SK-N-SH (cell line): ENCODE measurements at regions not wholly inside any gene's neighbourhood (a gene's known extent, or its start where the extent isn't known, plus 50 kb on each side); places are given as distances from the start of the nearest gene placed in this dataset.

Source experiments
- CTCF ChIA-PET: fragments of 300-600, 350-600 bp; formaldehyde crosslinking; extraction: SDS; loops from one replicate; lab custom pipeline; 2021; lab: Yijun Ruan, JAX
- POLR2A ChIA-PET: fragments of 350-600 bp; sonication (Branson Sonifier 250); formaldehyde crosslinking; extraction: SDS; loops from one replicate; lab custom pipeline; 2020; ENCODE audit warnings: antibody characterized with exemption, inconsistent platforms; lab: Yijun Ruan, JAX
- DNase-seq: peaks from one replicate; pipeline ENCODE4 v3.0.0; 2012
- H2AFZ ChIP-seq: fragments of 200-600 bp; sonication (generic); 2 replicates; pipeline ENCODE4 v1.8.1; 2016; ENCODE audit warnings: antibody characterized with exemption, mild to moderate bottlenecking, low read depth
- H3F3A ChIP-seq: fragments of 200-600 bp; sonication (generic); replicated peaks from 2 replicates; pipeline ENCODE3; 2016; ENCODE audit warnings: antibody characterized with exemption, mild to moderate bottlenecking; ENCODE audit not compliant: insufficient read depth
- H3K27ac ChIP-seq, 2 experiments: fragments of 200-500 bp in 1 of 2; fragments of 200-600 bp in 1 of 2; sonication (Bioruptor generic) in 1 of 2; sonication (generic), shearing (Covaris generic) in 1 of 2; 2 replicates each; pipeline versions ENCODE4 v1.5.1 to v1.6.1; 2014 to 2016; ENCODE audit warnings: low read depth in 2 of 2, inconsistent platforms in 1 of 2, low read length in 1 of 2, mild to moderate bottlenecking in 1 of 2, mixed read lengths in 1 of 2
- H3K27me3 ChIP-seq: fragments of 200-600 bp; sonication (generic), shearing (Covaris generic); 2 replicates; pipeline ENCODE4 v1.6.1; 2016; ENCODE audit warnings: mixed run types; ENCODE audit not compliant: insufficient read depth
- H3K36me3 ChIP-seq, 2 experiments: fragments of 200-500 bp in 1 of 2; fragments of 200-600 bp in 1 of 2; sonication (Bioruptor generic) in 1 of 2; sonication (generic) in 1 of 2; replicated peaks in 1 of 2; 2 replicates each; pipeline versions ENCODE3 to v1.5.1; 2014 to 2016; ENCODE audit warnings: low read length in 1 of 2, mild to moderate bottlenecking in 1 of 2; ENCODE audit not compliant: insufficient read depth in 2 of 2, control insufficient read depth in 1 of 2
- H3K4me1 ChIP-seq, 2 experiments: fragments of 200-500 bp in 1 of 2; fragments of 200-600 bp in 1 of 2; sonication (Bioruptor generic) in 1 of 2; sonication (generic), shearing (Covaris generic) in 1 of 2; 2 replicates each; pipeline versions ENCODE4 v1.5.1 to v1.6.1; 2014 to 2016; ENCODE audit warnings: low read depth in 1 of 2, low read length in 1 of 2, mixed run types in 1 of 2; ENCODE audit not compliant: insufficient read depth in 2 of 2, control insufficient read depth in 1 of 2
- H3K4me2 ChIP-seq: fragments of 200-600 bp; sonication (generic), shearing (Covaris generic); 2 replicates; pipeline ENCODE4 v1.6.1; 2017; ENCODE audit warnings: mixed run types
- H3K4me3 ChIP-seq, 2 experiments: fragments of 200-500 bp in 1 of 2; fragments of 200-600 bp in 1 of 2; sonication (Bioruptor generic) in 1 of 2; sonication (generic), shearing (Covaris generic) in 1 of 2; 2 replicates each; pipeline versions ENCODE4 v1.5.1 to v1.8.1; 2014 to 2016; ENCODE audit warnings: low read depth in 2 of 2, inconsistent platforms in 1 of 2, low read length in 1 of 2, mild to moderate bottlenecking in 1 of 2, mixed read lengths in 1 of 2, moderate library complexity in 1 of 2
- H3K79me2 ChIP-seq: fragments of 200-600 bp; sonication (generic); 2 replicates; pipeline ENCODE4 v1.8.1; 2017; ENCODE audit warnings: mild to moderate bottlenecking; ENCODE audit not compliant: insufficient read depth
- H3K9ac ChIP-seq: fragments of 200-600 bp; sonication (generic); 2 replicates; pipeline ENCODE4 v1.6.1; 2017; ENCODE audit warnings: mixed run types
- H3K9me2 ChIP-seq: fragments of 200-600 bp; sonication (generic); 2 replicates; pipeline ENCODE4 v1.6.1; 2017; ENCODE audit warnings: mixed run types
- H3K9me3 ChIP-seq: fragments of 200-600 bp; sonication (generic); 2 replicates; pipeline ENCODE4 v1.6.1; 2017; ENCODE audit warnings: mixed run types, mild to moderate bottlenecking, moderate library complexity
- H4K20me1 ChIP-seq: fragments of 200-600 bp; sonication (generic); 2 replicates; pipeline ENCODE4 v1.6.1; 2017; ENCODE audit warnings: mild to moderate bottlenecking, mixed run types; ENCODE audit not compliant: insufficient read depth
- CTCF ChIP-seq: fragments of 200-600 bp; sonication (generic); IDR thresholded peaks from 2 replicates; pipeline ENCODE4 v1.6.1; 2017; ENCODE audit warnings: antibody characterized with exemption, mild to moderate bottlenecking, moderate library complexity
- EP300 ChIP-seq, 2 experiments: IDR thresholded peaks; 2 replicates each; pipeline versions ENCODE4 v1.4.0 to v1.6.1; 2012; ENCODE audit warnings: borderline replicate concordance in 1 of 2, low read depth in 1 of 2, low read length in 1 of 2
- EZH2phosphoT487 ChIP-seq: fragments of 200-600 bp; sonication (generic); IDR thresholded peaks from 2 replicates; pipeline ENCODE4 v1.6.1; 2017; ENCODE audit warnings: low read depth, mixed run types, mild to moderate bottlenecking, antibody characterized with exemption, moderate library complexity, borderline replicate concordance
- FOSL2 ChIP-seq: IDR thresholded peaks from 2 replicates; pipeline ENCODE4 v1.4.0; 2012; ENCODE audit warnings: low read depth, mild to moderate bottlenecking, moderate library complexity, borderline replicate concordance
- FOXJ3 ChIP-seq: sonication (generic); formaldehyde crosslinking; IDR thresholded peaks from 2 replicates; pipeline ENCODE4 v1.5.1; 2020; ENCODE audit warnings: mild to moderate bottlenecking, missing genetic modification reagents
- FOXM1 ChIP-seq: IDR thresholded peaks from 2 replicates; pipeline ENCODE4 v1.4.0; 2012; ENCODE audit warnings: low read depth, mild to moderate bottlenecking
- PBX3 ChIP-seq: IDR thresholded peaks from 2 replicates; pipeline ENCODE4; 2012
- RAD21 ChIP-seq: IDR thresholded peaks from 2 replicates; pipeline ENCODE4 v1.6.1; 2012; ENCODE audit warnings: mild to moderate bottlenecking, low read length
- RCOR1 ChIP-seq: fragments of 150-350 bp; IDR thresholded peaks from 2 replicates; pipeline ENCODE4 v1.6.1; 2017; ENCODE audit warnings: antibody characterized with exemption, low read length
- REST ChIP-seq: IDR thresholded peaks from 2 replicates; pipeline ENCODE4 v1.6.1; 2012; ENCODE audit warnings: mild to moderate bottlenecking, low read depth, low read length, moderate library complexity
- RXRA ChIP-seq: IDR thresholded peaks from 2 replicates; pipeline ENCODE4 v1.4.0; 2012; ENCODE audit warnings: low read depth, mild to moderate bottlenecking, borderline replicate concordance
- TAF1 ChIP-seq: IDR thresholded peaks from 2 replicates; pipeline ENCODE4 v1.6.1; 2012; ENCODE audit warnings: low read depth, mild to moderate bottlenecking, low read length, moderate library complexity, borderline replicate concordance
- TCF12 ChIP-seq: IDR thresholded peaks from 2 replicates; pipeline ENCODE4 v1.4.0; 2012
- TEAD4 ChIP-seq: IDR thresholded peaks from 2 replicates; pipeline ENCODE4 v1.4.0; 2012; ENCODE audit warnings: mild to moderate bottlenecking, borderline replicate concordance; ENCODE audit not compliant: insufficient read depth
- USF1 ChIP-seq: IDR thresholded peaks from 2 replicates; pipeline ENCODE4 v1.4.0; 2012; ENCODE audit warnings: low read depth, borderline replicate concordance

- no peaks in the 10 kb centered on the region for H3K4me1 ChIP-seq
- DNase-seq: no peak
- no peak overlapping the region for H2AFZ ChIP-seq
- H3K9me2 ChIP-seq: no peaks in the 10 kb centered on the region
- TF ChIP-seq TAF1 (no peak), CTCF (no peak), RCOR1 (no peak), FOXJ3 (CRISPR knock-in tag) (no peak), TCF12 (no peak)
- H3K27ac ChIP-seq: no peak overlapping the region
- ChIA-PET CTCF (no interaction called here), POLR2A (no interaction called here)
- no peaks in the 10 kb centered on the region for H3K27me3 ChIP-seq
- no peaks in the 10 kb centered on the region for H4K20me1 ChIP-seq
- no peaks in the 10 kb centered on the region for H3K36me3 ChIP-seq
- no peak overlapping the region for H3K4me3 ChIP-seq
- no peak overlapping the region for H3K9ac ChIP-seq
- no peak overlapping the region for H3K4me2 ChIP-seq
- no peaks in the 10 kb centered on the region for H3K9me3 ChIP-seq
- no peaks in the 10 kb centered on the region for H3F3A ChIP-seq
- H3K79me2 ChIP-seq: no peaks in the 10 kb centered on the region
Measured at GRCh38 chr1:73654714-73655113, 543.3 kb downstream of the LRRIQ3 start.

- ChIA-PET POLR2A (no interaction called here), CTCF (interaction anchor here (1.2 kb wide), 1 partner anchor 10 kb away, joined by 3 read pairs; no protein-coding TSS in a partner anchor)
- TF ChIP-seq RXRA: no peak
- TF ChIP-seq EP300 (IDR thresholded peaks at IDR 0.05; ENCODE audit: borderline replicate concordance in 1 of 2, low read depth in 1 of 2, low read length in 1 of 2): no peak
- TF ChIP-seq EZH2phosphoT487: no peak
- no peak for TF ChIP-seq FOSL2
- no peak for TF ChIP-seq FOXM1
- no peak for TF ChIP-seq REST
- TF ChIP-seq TEAD4: no peak
- TF ChIP-seq USF1: no peak
- TF ChIP-seq PBX3: no peak
- TF ChIP-seq FOXJ3 (CRISPR knock-in tag): no peak
- TF ChIP-seq RAD21: no peak
Measured at GRCh38 chr1:73644198-73644597, 553.8 kb downstream of the LRRIQ3 start.

More at GRCh38 chr1:73644198-73644597, 553.8 kb downstream of the LRRIQ3 start:
- Histone ChIP-seq H3K27ac (no peak overlapping the region), H3K27me3 (no peaks in the 10 kb centered on the region), H4K20me1 (no peaks in the 10 kb centered on the region), H3K4me3 (no peak overlapping the region), H3K9ac (no peak overlapping the region), H3K9me3 (no peaks in the 10 kb centered on the region), H3K9me2 (no peaks in the 10 kb centered on the region), H3K4me1 (no peaks in the 10 kb centered on the region), H3K36me3 (no peaks in the 10 kb centered on the region), H3K79me2 (no peaks in the 10 kb centered on the region), H3K4me2 (no peak overlapping the region), H3F3A (no peaks in the 10 kb centered on the region), H2AFZ (no peak overlapping the region)
- DNase-seq: no peak
